ENCODE measurements at regions not wholly inside any gene's neighbourhood (a gene's known extent, or its start where the extent isn't known, plus 50 kb on each side); places are given as distances from the start of the nearest gene placed in this dataset.
"Not testable (repeated sequence)": the region's sequence is repeated elsewhere in the genome, so short reads cannot be mapped to it uniquely, and the experiment has no call there.

- no peak for DNase-seq
Measured at GRCh38 chr7:79615871-79616640, 162.6 kb upstream of the MAGI2 start.

GRCh38 chr7:79615466-79615865 is 162.0 kb upstream of the MAGI2 start:
- DNase-seq: no peak

GRCh38 chr7:79612903-79613302 is 159.4 kb upstream of the MAGI2 start:
- no peak for DNase-seq

- DNase-seq: no peak
Measured at GRCh38 chr7:79612022-79612421, 158.6 kb upstream of the MAGI2 start.

GRCh38 chr7:79610748-79611304 is 157.4 kb upstream of the MAGI2 start:
- DNase-seq: no peak

- no peak for DNase-seq
Measured at GRCh38 chr7:79610313-79610712, 156.8 kb upstream of the MAGI2 start.

- no peak for DNase-seq
Measured at GRCh38 chr7:79608005-79608404, 154.5 kb upstream of the MAGI2 start.

GRCh38 chr7:79604841-79605240 is 151.4 kb upstream of the MAGI2 start:
- no peak for DNase-seq

- DNase-seq: peak; percentile 40
Measured at GRCh38 chr7:79598351-79598750, 144.9 kb upstream of the MAGI2 start.

- DNase-seq: not testable (repeated sequence)
Measured at GRCh38 chr7:79594671-79595070, 141.2 kb upstream of the MAGI2 start.

- DNase-seq: no peak
Measured at GRCh38 chr7:79593866-79594301, 140.4 kb upstream of the MAGI2 start.

- DNase-seq: no peak
Measured at GRCh38 chr7:79590916-79591623, 137.6 kb upstream of the MAGI2 start.

- no peak for DNase-seq
Measured at GRCh38 chr7:79590391-79590790, 136.9 kb upstream of the MAGI2 start.

GRCh38 chr7:79570903-79571302 is 117.4 kb upstream of the MAGI2 start:
- no peak for DNase-seq

GRCh38 chr7:79563821-79564522 is 110.5 kb upstream of the MAGI2 start:
- no peak for DNase-seq

- DNase-seq: no peak
Measured at GRCh38 chr7:79555571-79555970, 102.1 kb upstream of the MAGI2 start.

- DNase-seq: no peak
Measured at GRCh38 chr7:79553811-79554555, 100.5 kb upstream of the MAGI2 start.

GRCh38 chr7:79552463-79552862 is 99.0 kb upstream of the MAGI2 start:
- DNase-seq: no peak

GRCh38 chr7:79548727-79549126 is 95.3 kb upstream of the MAGI2 start:
- no peak for DNase-seq

GRCh38 chr7:79547132-79547531 is 93.7 kb upstream of the MAGI2 start:
- no peak for DNase-seq

- DNase-seq: no peak
Measured at GRCh38 chr7:79540592-79540991, 87.1 kb upstream of the MAGI2 start.

GRCh38 chr7:79534128-79534527 is 80.7 kb upstream of the MAGI2 start:
- DNase-seq: no peak

Data from SHP77 treated with DMSO at 0.1 percent for 48 hours (cell line).